HEK293T (cell line): ENCODE measurements at regions not wholly inside any gene's neighbourhood (a gene's known extent, or its start where the extent isn't known, plus 50 kb on each side); places are given as distances from the start of the nearest gene placed in this dataset.

Experiments used
- CTBP1 ChIP-seq: fragments of 450-650 bp; IDR thresholded peaks from 2 replicates; pipeline ENCODE4 v1.6.1; 2016; ENCODE audit warnings: borderline replicate concordance
- FOXM1 ChIP-seq: fragments of 450-650 bp; IDR thresholded peaks from 2 replicates; pipeline ENCODE4 v1.6.1; 2017; ENCODE audit warnings: mild to moderate bottlenecking, borderline replicate concordance
- HDGF ChIP-seq: fragments of 450-650 bp; IDR thresholded peaks from 2 replicates; pipeline ENCODE4 v1.6.1; 2017; ENCODE audit warnings: antibody characterized with exemption, borderline replicate concordance
- L3MBTL2 ChIP-seq: fragments of 450-650 bp; conservative IDR thresholded peaks from 2 replicates; pipeline ENCODE4 v1.6.1; 2016; ENCODE audit warnings: mild to moderate bottlenecking
- NFRKB ChIP-seq: fragments of 450-650 bp; IDR thresholded peaks from 2 replicates; pipeline ENCODE4 v1.6.1; 2016; ENCODE audit warnings: mild to moderate bottlenecking, moderate library complexity
- PKNOX1 ChIP-seq: fragments of 450-650 bp; IDR thresholded peaks from 2 replicates; pipeline ENCODE4 v1.6.1; 2016
- SP1 ChIP-seq: fragments of 450-650 bp; IDR thresholded peaks from 2 replicates; pipeline ENCODE4 v1.6.1; 2017
- SUZ12 ChIP-seq: fragments of 450-650 bp; IDR thresholded peaks from 2 replicates; pipeline ENCODE4 v1.6.1; 2016; ENCODE audit warnings: mild to moderate bottlenecking

DNA sequence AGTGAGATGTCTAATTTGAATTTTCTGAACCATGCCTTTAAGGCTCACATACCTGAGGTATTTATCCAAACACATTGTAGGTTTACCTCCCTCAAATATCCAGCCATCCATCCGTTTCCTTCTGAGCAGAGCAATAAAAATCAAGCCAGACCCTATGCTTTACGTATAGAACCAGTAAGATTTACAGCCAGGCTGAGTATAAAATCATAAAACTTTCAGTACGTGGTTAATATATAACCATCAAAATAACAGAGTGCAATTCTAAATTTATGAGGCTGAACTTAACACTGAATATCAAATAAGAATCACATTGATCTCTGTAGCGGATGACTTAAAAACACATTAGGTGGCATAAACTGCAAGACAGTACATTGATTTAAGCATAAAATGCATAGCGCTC, 877.9 kb upstream of the WWC1 start:
- TF ChIP-seq SUZ12 = no peak
- no peak for TF ChIP-seq SP1
- TF ChIP-seq CTBP1 = peak; percentile 36; the same call in 1 of the 2 replicates
- TF ChIP-seq HDGF = no peak
- TF ChIP-seq PKNOX1 = peak; percentile 81
- no peak for TF ChIP-seq FOXM1
- TF ChIP-seq L3MBTL2 = no peak
- no peak for TF ChIP-seq NFRKB
